Stimulated activated CD8-positive, alpha-beta memory T cell treated with anti-CD3 and anti-CD28 coated beads, Interleukin-2, amount 100 ng/mL, for 48 hours (primary cell): ENCODE measurements at regions not wholly inside any gene's neighbourhood (a gene's known extent, or its start where the extent isn't known, plus 50 kb on each side); places are given as distances from the start of the nearest gene placed in this dataset.

Source experiments
- DNase-seq, 2 donors: peaks; one replicate each; pipeline ENCODE4 v3.0.0-alpha.2; 2020; ENCODE audit warnings: low read depth in 2 of 2

GRCh38 chr11:45554230-45554967 is 111.0 kb downstream of the CHST1 start:
- DNase-seq, result no peak

- DNase-seq, result no peak
Observed at GRCh38 chr11:45553383-45553936, 112.0 kb downstream of the CHST1 start.

GRCh38 chr11:45551191-45551713 is 114.2 kb downstream of the CHST1 start:
- DNase-seq, result no peak

- DNase-seq, result no peak
Observed at GRCh38 chr11:45549257-45549656, 116.2 kb downstream of the CHST1 start.

- no peak for DNase-seq
Observed at GRCh38 chr11:45546366-45546765, 119.1 kb downstream of the CHST1 start.

GRCh38 chr11:45544826-45545225 is 120.6 kb downstream of the CHST1 start:
- DNase-seq, result no peak

- DNase-seq, result no peak
Observed at GRCh38 chr11:45543808-45544422, 121.5 kb downstream of the CHST1 start.

GRCh38 chr11:45543081-45543480 is 122.3 kb downstream of the CHST1 start:
- DNase-seq, result no peak

- no peak for DNase-seq
Observed at GRCh38 chr11:45541693-45542434, 123.6 kb downstream of the CHST1 start.

GRCh38 chr11:45538939-45539338 is 126.5 kb downstream of the CHST1 start:
- no peak for DNase-seq

GRCh38 chr11:45538363-45538762 is 127.1 kb downstream of the CHST1 start:
- no peak for DNase-seq

GRCh38 chr11:45537614-45538013 is 127.8 kb downstream of the CHST1 start:
- DNase-seq, result no peak

GRCh38 chr11:45535033-45535432 is 130.4 kb downstream of the CHST1 start:
- no peak for DNase-seq

- DNase-seq, result no peak
Observed at GRCh38 chr11:45534132-45534531, 131.3 kb downstream of the CHST1 start.

GRCh38 chr11:45532546-45532945 is 132.9 kb downstream of the CHST1 start:
- no peak for DNase-seq

- DNase-seq, result no peak
Observed at GRCh38 chr11:45530776-45531175, 134.6 kb downstream of the CHST1 start.

- no peak for DNase-seq
Observed at GRCh38 chr11:45530111-45530510, 135.3 kb downstream of the CHST1 start.

- DNase-seq, result no peak
Observed at GRCh38 chr11:45528435-45528834, 137.0 kb downstream of the CHST1 start.

- no peak for DNase-seq
Observed at GRCh38 chr11:45527898-45528297, 137.5 kb downstream of the CHST1 start.

GRCh38 chr11:45525393-45525792 is 140.0 kb downstream of the CHST1 start:
- no peak for DNase-seq

GRCh38 chr11:45523760-45524159 is 141.7 kb downstream of the CHST1 start:
- no peak for DNase-seq

GRCh38 chr11:45518833-45519535 is 146.4 kb downstream of the CHST1 start:
- DNase-seq, result no peak
